ENCODE measurements at regions not wholly inside any gene's neighbourhood (a gene's known extent, or its start where the extent isn't known, plus 50 kb on each side); places are given as distances from the start of the nearest gene placed in this dataset.

- TF ChIP-seq RARB (CRISPR knock-in tag; IDR thresholded peaks at IDR 0.05) (no peak), CSRNP3 (CRISPR knock-in tag; IDR thresholded peaks at IDR 0.05) (no peak)
- ATAC-seq = no peak
Measured at GRCh38 chr4:138706201-138706600, 309.4 kb upstream of the NOCT start.

- TF ChIP-seq ARNTL (CRISPR knock-in tag; IDR thresholded peaks at IDR 0.05; ENCODE audit: borderline replicate concordance, low read depth) = no peak
- TF ChIP-seq ZFP30 (CRISPR knock-in tag; IDR thresholded peaks at IDR 0.05) = no peak
- TF ChIP-seq CREB5 (CRISPR knock-in tag; IDR thresholded peaks at IDR 0.05; ENCODE audit: low read depth) = no peak
- no peak for TF ChIP-seq ZNF70 (CRISPR knock-in tag; IDR thresholded peaks at IDR 0.05)
- TF ChIP-seq ZFP3 (CRISPR knock-in tag; IDR thresholded peaks at IDR 0.05) = no peak
- TF ChIP-seq TOX (CRISPR knock-in tag; IDR thresholded peaks at IDR 0.05; ENCODE audit: borderline replicate concordance) = no peak
- TF ChIP-seq ZNF565 (CRISPR knock-in tag; conservative IDR thresholded peaks at IDR 0.05; ENCODE audit: low read depth) = no peak
- no peak for TF ChIP-seq PPARA (CRISPR knock-in tag; IDR thresholded peaks at IDR 0.05; ENCODE audit: borderline replicate concordance)
- TF ChIP-seq TSHZ2 (CRISPR knock-in tag; IDR thresholded peaks at IDR 0.05) = no peak
- no peak for TF ChIP-seq TCF4 (CRISPR knock-in tag; IDR thresholded peaks at IDR 0.05; ENCODE audit: borderline replicate concordance)
- TF ChIP-seq CSDC2 (CRISPR knock-in tag; IDR thresholded peaks at IDR 0.05) = no peak
- TF ChIP-seq BACH2 (CRISPR knock-in tag; IDR thresholded peaks at IDR 0.05; ENCODE audit: borderline replicate concordance) = no peak
- no peak for TF ChIP-seq OSR1 (CRISPR knock-in tag; IDR thresholded peaks at IDR 0.05)
- ATAC-seq = no peak
Measured at GRCh38 chr4:138702190-138702824, 313.3 kb upstream of the NOCT start.

GRCh38 chr4:138698641-138699040 lies 316.9 kb upstream of the NOCT start:
- no peak for TF ChIP-seq ZNF565 (CRISPR knock-in tag; conservative IDR thresholded peaks at IDR 0.05; ENCODE audit: low read depth)
- no peak for TF ChIP-seq ESRRG (CRISPR knock-in tag; IDR thresholded peaks at IDR 0.05)
- no peak for ATAC-seq

- ATAC-seq = no peak
- TF ChIP-seq TOX (CRISPR knock-in tag; IDR thresholded peaks at IDR 0.05; ENCODE audit: borderline replicate concordance) = no peak
- TF ChIP-seq CSRNP3 (CRISPR knock-in tag; IDR thresholded peaks at IDR 0.05) = no peak
Measured at GRCh38 chr4:138697851-138698250, 317.7 kb upstream of the NOCT start.

GRCh38 chr4:138696771-138697170 lies 318.8 kb upstream of the NOCT start:
- no peak for ATAC-seq
- TF ChIP-seq POU6F1 (CRISPR knock-in tag; IDR thresholded peaks at IDR 0.05; ENCODE audit: borderline replicate concordance, low read depth) (no peak), ARNTL (CRISPR knock-in tag; IDR thresholded peaks at IDR 0.05; ENCODE audit: borderline replicate concordance, low read depth) (no peak), TOX (CRISPR knock-in tag; IDR thresholded peaks at IDR 0.05; ENCODE audit: borderline replicate concordance) (no peak), ISL1 (CRISPR knock-in tag; IDR thresholded peaks at IDR 0.05) (no peak), RARB (CRISPR knock-in tag; IDR thresholded peaks at IDR 0.05) (no peak), ZNF8 (CRISPR knock-in tag; IDR thresholded peaks at IDR 0.05) (no peak), ZC3H10 (CRISPR knock-in tag; IDR thresholded peaks at IDR 0.05) (no peak), ESRRG (CRISPR knock-in tag; IDR thresholded peaks at IDR 0.05) (no peak), ZNF70 (CRISPR knock-in tag; IDR thresholded peaks at IDR 0.05) (no peak), GLIS3 (CRISPR knock-in tag; IDR thresholded peaks at IDR 0.05) (no peak), PPARA (CRISPR knock-in tag; IDR thresholded peaks at IDR 0.05; ENCODE audit: borderline replicate concordance) (no peak), CREB5 (CRISPR knock-in tag; IDR thresholded peaks at IDR 0.05; ENCODE audit: low read depth) (no peak), PATZ1 (CRISPR knock-in tag; IDR thresholded peaks at IDR 0.05; ENCODE audit: borderline replicate concordance) (no peak), BACH2 (CRISPR knock-in tag; IDR thresholded peaks at IDR 0.05; ENCODE audit: borderline replicate concordance) (no peak), CSDC2 (CRISPR knock-in tag; IDR thresholded peaks at IDR 0.05) (no peak), ZNF565 (CRISPR knock-in tag; conservative IDR thresholded peaks at IDR 0.05; ENCODE audit: low read depth) (no peak)

Data from SK-N-SH treated with all-trans-retinoic acid at 6 μM for 48 hours (cell line).